ENCODE measurements at regions not wholly inside any gene's neighbourhood (a gene's known extent, or its start where the extent isn't known, plus 50 kb on each side); places are given as distances from the start of the nearest gene placed in this dataset.
"Not testable (repeated sequence)": the region's sequence is repeated elsewhere in the genome, so short reads cannot be mapped to it uniquely, and the experiment has no call there.

DNA sequence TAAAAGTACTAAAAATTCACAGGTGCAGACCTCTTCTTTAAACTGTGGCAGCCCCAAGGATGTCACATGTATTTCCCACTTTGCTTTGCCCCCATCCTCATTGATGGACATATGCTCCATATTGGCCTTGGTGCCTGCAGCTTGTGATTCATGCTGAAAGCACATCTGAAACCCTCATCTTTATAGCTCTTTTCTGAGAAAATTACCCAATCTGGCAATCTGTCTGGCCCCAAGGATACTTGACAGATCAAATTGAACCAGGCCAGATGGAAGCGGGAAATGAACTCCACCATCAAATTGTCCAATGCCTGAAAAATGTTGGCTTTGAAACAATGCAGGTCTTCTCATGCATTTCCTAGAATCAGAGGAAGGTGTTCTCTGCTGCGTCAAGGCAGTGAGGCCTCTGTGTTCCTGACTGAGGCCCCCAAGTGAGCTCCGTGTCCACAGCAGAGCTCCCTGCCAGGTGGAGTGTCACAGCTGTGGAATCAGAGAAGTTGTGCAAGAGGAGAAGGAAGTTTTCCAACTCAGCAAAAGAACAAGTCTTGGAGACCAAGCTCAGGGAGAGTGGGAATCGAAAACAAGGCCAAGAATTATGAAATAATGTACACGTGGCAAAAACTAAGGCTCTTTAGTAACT, 323.7 kb downstream of the PLPP3 start:
- DNase-seq (ENCODE audit: low spot score): peak; percentile 19
- in situ Hi-C loops (cut with HindIII; ENCODE audit: low sequenced_read_pairs): no loop called here

DNA sequence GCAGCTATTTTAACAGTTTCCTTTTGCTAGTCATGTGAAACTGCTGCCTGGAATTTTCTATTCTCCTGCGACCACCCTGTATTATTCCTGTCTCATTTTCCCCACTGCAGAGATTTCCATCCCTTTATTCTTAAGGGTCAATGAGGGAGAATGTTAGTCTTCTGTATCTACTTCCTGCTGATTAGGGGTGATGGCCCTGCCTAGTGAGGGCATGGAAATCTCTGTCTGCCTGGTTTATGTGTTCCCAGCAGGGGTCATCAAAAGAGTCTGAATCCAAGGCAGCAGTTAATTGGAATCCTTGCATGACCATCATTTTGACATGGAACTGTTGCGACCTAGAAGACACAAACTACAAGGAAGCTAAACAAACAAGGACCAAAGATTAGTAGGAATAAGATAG, 325.2 kb downstream of the PLPP3 start:
- no peak for DNase-seq (ENCODE audit: low spot score)
- in situ Hi-C loops (cut with HindIII; ENCODE audit: low sequenced_read_pairs): no loop called here

DNA sequence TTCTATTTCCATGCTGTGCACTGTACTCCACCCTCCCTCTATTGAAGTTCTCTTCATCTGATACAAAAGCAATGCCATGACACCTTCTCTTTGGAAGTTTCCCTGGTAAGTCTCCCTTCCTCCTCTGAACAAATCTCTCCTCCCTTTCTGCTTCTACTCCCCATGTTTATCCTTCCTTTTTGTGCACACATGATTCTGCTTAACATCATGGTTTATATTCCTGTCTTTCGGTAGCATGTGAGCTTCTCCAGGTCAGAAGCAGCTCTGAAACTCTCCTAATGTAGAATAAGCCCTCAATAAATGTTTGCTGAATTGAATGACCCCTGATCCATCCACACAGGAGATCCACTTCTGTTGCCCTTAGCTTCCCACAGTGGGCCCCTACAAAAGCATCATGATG, 328.6 kb downstream of the PLPP3 start:
- DNase-seq (ENCODE audit: low spot score): no peak
- in situ Hi-C loops (cut with HindIII; ENCODE audit: low sequenced_read_pairs): no loop called here

DNA sequence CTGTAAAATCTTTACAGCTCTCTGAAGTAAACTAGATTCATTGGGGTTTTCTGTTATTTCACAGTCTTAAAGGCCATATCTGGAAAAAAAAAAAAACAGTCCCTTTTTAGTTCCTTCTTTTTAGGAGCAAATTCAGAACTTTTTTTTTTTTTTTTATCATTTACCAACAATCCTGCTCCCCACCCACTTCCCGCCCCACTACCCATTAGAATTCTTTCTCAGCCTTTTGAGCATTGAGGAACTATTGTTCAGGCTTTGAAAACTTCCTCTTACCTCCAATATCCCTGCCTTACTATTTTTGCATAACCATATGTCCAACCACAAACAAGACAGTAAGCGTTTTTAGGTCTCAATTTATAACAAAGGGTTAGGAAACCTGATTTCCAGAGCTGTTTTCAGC, 330.1 kb downstream of the PLPP3 start:
- DNase-seq (ENCODE audit: low spot score): no peak
- in situ Hi-C loops (cut with HindIII; ENCODE audit: low sequenced_read_pairs): no loop called here

DNA sequence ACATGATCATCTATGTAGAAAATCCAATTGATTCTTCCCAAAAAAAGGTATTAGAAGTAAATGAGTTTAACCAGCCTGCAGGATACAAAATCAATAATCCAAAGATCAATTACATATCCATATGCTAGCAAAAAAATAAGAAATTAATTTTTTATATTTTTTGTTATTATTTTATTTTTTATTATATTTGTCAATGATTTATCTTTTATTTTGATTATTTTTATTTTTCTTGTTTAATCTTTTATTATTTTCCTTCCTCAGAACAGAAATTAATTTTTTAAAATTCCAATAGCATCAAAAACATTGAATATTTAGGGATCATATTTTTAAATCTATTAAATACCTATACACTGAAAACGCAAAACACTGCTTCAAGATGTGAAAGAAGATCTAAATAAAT, 331.2 kb downstream of the PLPP3 start:
- in situ Hi-C loops (cut with HindIII; ENCODE audit: low sequenced_read_pairs): no loop called here
- no peak for DNase-seq (ENCODE audit: low spot score)

DNA sequence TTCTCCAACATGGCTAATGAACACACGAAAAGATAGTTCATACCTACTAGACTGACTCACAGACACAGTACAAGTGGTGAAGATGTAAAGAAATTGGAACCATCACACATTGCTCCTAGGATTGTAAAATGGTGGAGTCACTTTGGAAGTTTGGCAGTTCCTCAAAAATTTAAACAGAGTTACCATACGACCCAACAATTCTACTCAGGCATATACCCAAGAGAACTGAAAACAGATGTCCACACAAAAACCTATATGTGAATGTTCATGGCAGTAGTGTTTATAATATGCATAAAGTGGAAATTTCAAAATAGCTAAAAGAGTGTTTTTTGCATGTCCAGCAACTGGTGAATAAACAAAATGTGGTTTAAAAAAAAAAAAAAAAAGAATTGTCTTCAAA, 332.6 kb downstream of the PLPP3 start:
- DNase-seq (ENCODE audit: low spot score); in situ Hi-C loops (cut with HindIII; ENCODE audit: low sequenced_read_pairs): not testable (repeated sequence)

DNA sequence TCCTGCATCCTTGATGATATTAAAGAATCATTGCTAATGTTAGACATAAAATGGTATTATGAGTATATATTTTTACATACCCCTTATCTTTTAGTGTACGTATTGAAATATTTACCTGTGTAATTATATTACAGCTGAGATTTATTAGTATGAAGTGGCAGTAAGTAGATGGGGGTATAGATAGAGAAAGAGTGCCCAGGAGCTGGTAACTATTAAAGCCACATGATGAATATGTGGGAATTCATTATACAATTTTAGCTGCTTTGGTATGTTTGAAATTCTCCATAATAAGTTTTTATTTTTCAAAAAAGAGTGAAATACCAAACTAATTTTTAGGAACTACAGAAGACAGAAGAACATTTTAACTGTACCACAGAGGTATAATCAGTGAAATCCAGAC, 339.0 kb downstream of the PLPP3 start:
- in situ Hi-C loops (cut with HindIII; ENCODE audit: low sequenced_read_pairs): no loop called here
- no peak for DNase-seq (ENCODE audit: low spot score)

DNA sequence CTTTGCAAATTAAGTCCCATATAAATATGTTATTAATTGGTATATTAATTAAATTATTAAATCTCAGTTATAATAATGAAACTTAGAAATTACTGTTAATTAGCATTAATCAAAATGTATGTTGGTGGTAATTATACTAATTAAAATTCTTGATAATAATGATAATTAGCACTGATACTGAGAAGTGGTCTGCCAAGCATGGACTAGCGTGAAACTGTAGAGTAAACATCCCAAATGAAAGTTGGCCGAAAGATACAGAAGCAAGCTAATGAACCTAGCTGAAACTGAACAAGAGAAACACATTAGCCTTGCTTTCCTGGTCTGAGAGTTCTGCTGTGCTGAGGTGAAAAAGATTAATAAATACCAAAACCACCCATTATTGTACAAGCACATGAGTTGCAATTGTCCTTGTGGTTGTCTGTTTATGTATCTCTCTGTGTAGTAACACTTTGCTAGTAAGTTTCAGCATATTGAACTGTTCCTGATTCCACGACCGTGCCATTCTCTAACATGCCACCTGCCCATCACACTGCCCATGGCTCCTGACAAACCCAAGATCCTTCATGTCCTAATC, 341.8 kb downstream of the PLPP3 start:
- in situ Hi-C loops (cut with HindIII; ENCODE audit: low sequenced_read_pairs): no loop called here
- DNase-seq (ENCODE audit: low spot score): no peak

DNA sequence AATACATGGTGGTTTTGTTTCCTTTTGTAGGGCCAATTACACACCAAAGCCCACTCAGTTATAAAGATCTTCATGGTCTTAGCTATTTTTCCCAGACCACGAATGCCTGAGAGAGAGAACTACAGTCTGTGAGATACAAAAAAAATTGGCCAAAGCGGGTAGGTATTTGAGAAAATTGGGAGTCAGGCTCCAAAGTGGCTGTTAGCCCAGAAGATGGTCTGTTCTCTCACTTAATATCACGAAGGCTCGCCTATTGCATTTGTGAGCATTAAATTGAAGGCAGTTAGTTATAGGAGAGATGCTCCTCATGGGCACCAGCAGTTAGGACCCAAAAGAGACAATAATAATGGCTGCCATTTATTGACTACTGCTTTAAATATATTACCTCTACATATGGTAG, 342.7 kb downstream of the PLPP3 start:
- in situ Hi-C loops (cut with HindIII; ENCODE audit: low sequenced_read_pairs): no loop called here
- DNase-seq (ENCODE audit: low spot score): no peak

DNA sequence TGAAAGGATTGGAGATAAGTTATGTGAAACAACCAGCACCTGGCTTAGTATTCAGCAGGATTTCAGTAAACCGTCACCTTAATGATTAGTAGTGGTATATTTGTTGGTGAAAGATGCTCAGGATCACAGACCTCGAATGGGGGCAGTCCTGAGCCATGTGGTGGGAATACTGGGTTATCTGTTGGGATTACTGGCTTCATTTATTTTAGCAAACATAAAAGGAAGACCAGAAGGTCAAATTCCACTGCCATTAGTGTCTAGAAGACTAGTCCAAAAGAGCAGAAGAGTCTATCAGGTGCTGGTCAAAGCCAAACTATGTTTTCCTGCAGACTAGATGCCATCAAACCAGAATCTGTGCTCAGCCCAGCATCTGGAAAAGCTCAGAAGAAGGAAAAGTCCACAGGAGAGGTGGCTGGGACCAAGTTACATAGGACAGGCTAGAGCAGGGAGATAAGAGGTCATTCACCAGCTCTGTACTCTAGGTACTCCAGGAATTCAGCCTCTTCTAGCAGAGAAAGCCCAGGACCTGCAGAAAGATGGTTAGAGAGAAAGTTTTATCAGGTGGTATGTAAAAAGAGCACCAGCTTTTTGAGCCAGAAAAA, 343.4 kb downstream of the PLPP3 start:
- DNase-seq (ENCODE audit: low spot score): no peak
- in situ Hi-C loops (cut with HindIII; ENCODE audit: low sequenced_read_pairs): no loop called here

DNA sequence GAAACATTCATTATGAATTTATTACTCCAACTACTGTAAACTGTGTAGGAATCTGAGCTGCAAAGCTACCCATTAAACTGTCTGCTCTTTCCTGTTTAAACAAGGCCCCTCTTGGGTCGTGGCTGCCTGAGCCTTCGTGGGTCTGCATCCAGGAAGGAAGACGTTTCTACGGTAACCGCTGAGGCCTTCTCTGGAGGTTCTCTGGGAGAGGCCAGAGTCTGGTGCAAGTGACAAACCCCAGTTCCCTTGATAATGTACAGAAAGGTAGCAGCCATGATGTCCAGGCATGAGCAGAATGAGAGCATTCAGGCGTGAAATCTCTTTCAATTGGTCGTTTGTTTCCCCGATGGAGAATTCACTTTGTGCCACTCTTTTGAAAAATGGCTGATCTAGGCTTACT, 350.2 kb downstream of the PLPP3 start:
- no peak for DNase-seq (ENCODE audit: low spot score)
- in situ Hi-C loops (cut with HindIII; ENCODE audit: low sequenced_read_pairs): no loop called here

DNA sequence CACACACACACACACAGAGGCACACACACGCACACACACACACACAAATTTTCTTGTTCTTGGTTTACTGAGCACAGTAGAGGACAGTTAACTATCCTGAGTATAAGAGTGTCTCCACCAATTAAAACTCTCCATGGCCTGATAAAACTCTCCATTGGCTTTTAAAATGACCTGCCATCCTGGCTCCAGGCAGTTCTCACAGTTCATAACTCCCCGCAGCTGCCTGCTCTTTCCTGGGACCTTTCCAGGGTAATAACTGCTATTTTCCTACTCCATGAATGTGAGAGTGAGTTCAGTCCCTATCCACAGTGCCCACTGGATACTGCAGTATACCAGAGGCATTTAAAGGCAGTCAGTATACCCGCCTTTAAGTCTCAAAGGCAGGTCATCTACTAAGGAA, 351.5 kb downstream of the PLPP3 start:
- DNase-seq (ENCODE audit: low spot score): no peak
- in situ Hi-C loops (cut with HindIII; ENCODE audit: low sequenced_read_pairs): no loop called here

DNA sequence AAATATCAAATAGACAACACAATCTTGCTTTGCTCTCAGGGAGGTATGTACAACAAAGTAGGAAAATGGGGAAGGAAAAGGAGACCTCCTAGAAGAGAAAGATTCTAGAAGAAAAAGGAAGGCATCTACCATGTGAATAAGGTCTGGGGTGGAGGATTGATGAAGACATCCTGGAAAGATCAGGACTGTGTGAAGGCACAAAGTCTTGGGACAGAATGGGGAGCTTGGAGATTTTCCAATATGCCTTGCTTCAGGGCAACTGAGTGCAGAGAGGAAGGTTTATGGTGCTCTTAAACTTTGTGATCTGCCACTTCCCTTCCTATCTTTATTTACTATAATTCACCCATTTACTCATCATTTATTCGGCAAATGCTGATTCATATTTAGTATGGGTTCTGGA, 352.0 kb downstream of the PLPP3 start:
- in situ Hi-C loops (cut with HindIII; ENCODE audit: low sequenced_read_pairs): no loop called here
- DNase-seq (ENCODE audit: low spot score): no peak

DNA sequence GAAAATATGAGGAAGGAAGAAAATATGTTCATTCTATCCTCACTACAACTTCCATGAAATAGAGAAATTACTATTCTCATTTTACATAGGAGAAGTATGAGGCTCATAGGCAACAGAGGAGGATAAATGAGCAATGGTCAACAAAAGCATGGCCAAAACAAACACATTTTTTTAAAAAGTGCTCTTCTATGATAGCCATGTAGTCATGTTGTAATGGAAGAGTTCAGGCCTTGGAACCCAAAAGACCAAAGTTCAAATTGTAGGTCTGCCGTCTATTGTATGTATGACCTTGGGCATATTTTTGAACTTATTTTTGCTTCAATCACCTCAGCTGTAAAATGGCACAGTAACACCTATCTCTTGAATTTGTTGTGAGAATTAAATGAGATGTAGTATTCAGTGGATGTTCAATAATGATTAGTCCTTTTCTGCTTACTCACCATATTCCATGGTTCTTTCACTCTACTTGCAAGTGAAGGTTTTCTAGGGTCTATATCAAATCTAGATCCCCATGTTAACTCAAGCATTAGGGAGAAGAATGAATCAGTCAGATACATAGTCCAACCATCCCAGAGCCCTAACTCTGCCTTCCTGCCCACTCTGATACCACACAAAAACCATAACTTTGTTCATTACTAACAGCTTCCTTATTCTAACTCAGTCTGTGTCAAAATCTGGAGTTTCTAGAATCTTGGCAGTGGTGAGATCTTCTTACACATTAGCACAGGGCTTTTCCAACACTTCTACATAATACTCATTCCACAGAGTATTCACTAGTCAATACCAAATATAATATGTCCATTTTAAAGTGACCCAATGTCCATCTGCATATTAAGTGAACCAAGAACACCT, 353.2 kb downstream of the PLPP3 start:
- in situ Hi-C loops (cut with HindIII; ENCODE audit: low sequenced_read_pairs): no loop called here
- DNase-seq (ENCODE audit: low spot score): no peak

DNA sequence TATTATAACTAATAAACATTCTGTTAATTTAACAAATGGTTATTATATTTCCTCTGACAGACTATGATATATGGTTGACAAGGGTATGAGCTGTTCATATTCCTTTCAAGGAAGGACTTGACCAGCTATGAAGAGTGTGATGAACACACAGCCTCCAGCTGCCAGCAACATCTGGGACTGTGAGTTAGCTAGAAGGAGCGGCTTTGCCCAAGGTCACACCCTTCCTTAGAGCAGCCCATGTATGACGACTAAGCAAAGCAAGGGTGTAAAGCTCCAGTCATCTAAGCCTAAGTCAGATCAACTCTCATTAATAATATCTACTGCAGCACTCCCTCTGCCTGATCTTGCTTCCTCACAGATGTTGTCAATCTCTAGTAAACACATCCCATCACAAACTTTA, 355.4 kb downstream of the PLPP3 start:
- DNase-seq (ENCODE audit: low spot score): no peak
- in situ Hi-C loops (cut with HindIII; ENCODE audit: low sequenced_read_pairs): no loop called here

DNA sequence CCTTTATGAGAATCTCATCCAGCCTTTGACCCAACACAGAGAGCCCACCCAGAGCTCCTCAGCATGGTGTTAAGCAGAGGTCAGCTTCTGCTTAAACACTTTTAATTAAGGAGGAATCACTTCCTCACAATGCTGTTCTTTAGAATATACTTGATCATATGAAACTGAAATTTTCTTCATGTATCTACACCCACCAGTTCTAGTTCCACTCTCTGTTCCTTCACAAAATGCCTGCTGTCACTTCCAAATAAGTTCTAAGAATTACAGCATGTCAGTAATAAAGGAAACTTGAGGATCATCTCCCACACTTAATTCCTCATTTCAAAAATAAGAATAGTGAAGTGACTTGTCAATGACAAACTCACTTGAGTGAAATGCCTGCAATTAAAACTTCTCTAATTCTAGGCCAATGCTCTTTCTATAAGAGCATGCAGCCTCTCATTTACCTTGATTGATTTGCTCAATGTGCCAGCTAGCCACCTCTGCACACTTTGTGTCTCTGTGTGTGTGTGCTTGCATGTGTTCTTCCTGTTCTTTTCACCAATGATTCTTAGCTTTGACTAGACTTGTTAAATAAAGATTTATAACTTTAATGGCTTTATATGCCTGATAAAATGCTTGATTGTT, 356.3 kb downstream of the PLPP3 start:
- in situ Hi-C loops (cut with HindIII; ENCODE audit: low sequenced_read_pairs): no loop called here
- no peak for DNase-seq (ENCODE audit: low spot score)

DNA sequence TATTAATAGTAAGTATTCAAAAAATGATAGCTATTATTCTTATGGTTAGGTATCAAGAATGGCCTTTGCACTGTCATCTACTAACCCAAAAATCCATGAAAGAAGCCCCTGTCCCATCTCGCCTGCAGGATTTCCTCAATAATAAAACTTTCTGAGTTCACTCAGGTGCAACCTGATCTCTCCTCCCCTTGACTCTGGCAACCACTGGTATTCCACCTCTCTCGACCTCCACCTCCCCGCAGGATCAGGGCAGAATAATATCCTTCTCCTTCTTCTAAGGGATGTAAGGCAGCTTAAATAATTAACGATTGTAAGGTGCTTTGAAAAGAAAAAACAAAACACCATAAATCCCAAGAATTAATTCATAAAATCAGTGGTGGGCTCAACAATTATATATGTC, 359.3 kb downstream of the PLPP3 start:
- no peak for DNase-seq (ENCODE audit: low spot score)
- in situ Hi-C loops (cut with HindIII; ENCODE audit: low sequenced_read_pairs): no loop called here

DNA sequence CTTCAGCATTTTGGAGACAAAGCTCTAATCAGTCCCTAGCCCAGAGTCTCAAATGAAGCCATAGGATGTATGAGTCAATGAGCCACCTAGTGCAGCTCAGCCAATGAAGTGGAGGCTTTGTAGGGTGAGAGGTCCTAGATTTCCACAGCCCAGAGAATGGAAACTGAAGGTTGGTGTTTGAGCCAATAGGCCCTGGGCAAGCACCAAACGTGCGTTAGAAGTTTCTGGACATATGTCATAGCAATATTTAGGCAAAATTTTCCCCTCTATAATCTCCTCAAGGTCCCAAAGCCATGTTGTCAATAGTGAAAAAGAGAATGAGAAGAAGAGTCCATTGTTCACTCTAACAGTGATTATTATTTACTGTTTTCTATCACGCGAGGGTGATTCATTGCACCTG, 361.3 kb downstream of the PLPP3 start:
- in situ Hi-C loops (cut with HindIII; ENCODE audit: low sequenced_read_pairs): no loop called here
- no peak for DNase-seq (ENCODE audit: low spot score)

DNA sequence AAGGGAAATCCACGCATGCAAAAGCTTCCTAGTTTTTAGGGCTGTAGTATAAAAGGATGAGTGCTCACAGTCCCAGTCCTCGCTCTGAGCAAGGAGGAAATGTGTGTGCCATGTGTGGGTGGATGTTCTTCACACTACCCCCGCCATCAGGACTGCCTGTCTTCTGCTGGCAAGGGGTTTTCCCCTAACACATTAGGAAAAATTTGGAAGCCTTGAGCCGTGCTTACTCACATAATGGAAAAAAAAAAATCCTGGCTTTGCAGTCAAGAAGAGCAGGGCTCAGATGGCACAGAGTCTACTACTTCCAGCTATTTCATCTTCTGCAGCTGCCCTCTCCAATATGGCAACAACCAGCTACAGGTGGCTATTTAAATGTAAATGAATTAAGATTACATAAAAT, 363.1 kb downstream of the PLPP3 start:
- no peak for DNase-seq (ENCODE audit: low spot score)
- in situ Hi-C loops (cut with HindIII; ENCODE audit: low sequenced_read_pairs): no loop called here

DNA sequence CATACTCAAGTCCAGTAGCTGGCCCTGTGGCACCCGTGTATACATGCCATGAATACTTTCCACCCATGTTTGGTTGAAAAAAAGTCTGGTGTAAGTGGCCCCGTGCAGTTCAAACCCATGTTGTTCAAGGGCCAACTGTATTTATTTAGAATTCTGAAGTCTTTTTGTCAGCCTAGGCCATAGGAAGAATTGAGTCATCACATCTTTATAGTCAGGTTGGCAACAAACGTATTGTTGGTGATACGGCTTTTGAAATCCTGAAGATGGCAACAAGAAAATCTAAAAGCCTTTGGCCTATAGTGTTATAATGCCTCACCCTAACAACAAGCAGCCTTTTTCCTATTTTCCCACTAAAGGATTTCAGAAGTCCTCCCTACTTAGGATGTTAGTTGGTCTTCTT, 363.6 kb downstream of the PLPP3 start:
- no peak for DNase-seq (ENCODE audit: low spot score)
- in situ Hi-C loops (cut with HindIII; ENCODE audit: low sequenced_read_pairs): no loop called here

All from G401 (cell line).